Osteocyte (in vitro differentiated cells): ENCODE measurements at regions not wholly inside any gene's neighbourhood (a gene's known extent, or its start where the extent isn't known, plus 50 kb on each side); places are given as distances from the start of the nearest gene placed in this dataset.

Source experiments
- DNase-seq: peaks from one replicate; pipeline ENCODE4 v3.0.0; 2021; ENCODE audit warnings: mixed read lengths; ENCODE audit not compliant: unreplicated experiment; ENCODE audit errors: extremely low spot score
- H3K27ac Mint-ChIP-seq: one replicate; pipeline ENCODE4 v1.8.0; 2021; ENCODE audit warnings: mild to moderate bottlenecking, mixed read lengths; ENCODE audit not compliant: unreplicated experiment
- H3K27me3 Mint-ChIP-seq: one replicate; pipeline ENCODE4 v1.8.0; 2021; ENCODE audit warnings: mixed read lengths; ENCODE audit not compliant: unreplicated experiment
- H3K36me3 Mint-ChIP-seq: one replicate; pipeline ENCODE4 v1.8.0; 2021; ENCODE audit warnings: mixed read lengths; ENCODE audit not compliant: unreplicated experiment
- H3K4me1 Mint-ChIP-seq: one replicate; pipeline ENCODE4 v1.8.0; 2021; ENCODE audit warnings: mixed read lengths; ENCODE audit not compliant: unreplicated experiment
- H3K4me3 Mint-ChIP-seq: one replicate; pipeline ENCODE4 v1.8.0; 2021; ENCODE audit warnings: mild to moderate bottlenecking, moderate library complexity, mixed read lengths; ENCODE audit not compliant: unreplicated experiment
- H3K9me3 Mint-ChIP-seq: one replicate; pipeline ENCODE4 v1.8.0; 2021; ENCODE audit warnings: mixed read lengths; ENCODE audit not compliant: unreplicated experiment
- TF ChIP-seq, protein P1 (sequence below): fragments of 200-600 bp; sonication (generic); IDR thresholded peaks from 2 replicates; pipeline ENCODE4 v1.5.0; 2021; ENCODE audit warnings: antibody characterized with exemption, mild to moderate bottlenecking, moderate library complexity

DNA sequence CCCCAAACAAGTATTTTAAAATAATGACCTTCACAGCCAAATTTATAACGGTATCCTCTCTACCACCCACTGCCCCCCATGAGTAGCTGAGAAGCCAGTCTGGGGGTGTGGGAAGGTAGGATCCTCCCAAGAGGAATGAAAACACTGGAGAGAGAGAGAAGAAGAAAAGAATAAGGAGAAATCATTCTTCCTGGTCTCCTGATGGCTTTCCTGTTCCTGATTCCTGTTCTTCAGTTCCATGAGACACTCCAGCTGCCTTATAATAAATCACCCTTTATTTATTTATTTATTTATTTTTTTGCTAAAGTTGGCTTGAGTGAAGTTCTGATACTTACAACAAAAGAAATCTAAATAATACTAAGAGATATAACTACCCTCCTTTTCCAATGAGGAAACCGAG lies 56.4 kb upstream of the FAM20A start:
- Mint-ChIP-seq H3K27ac (no peak overlapping the region), H3K4me3 (no peak overlapping the region), H3K9me3 (no peaks in the 10 kb centered on the region), H3K36me3 (no peaks in the 10 kb centered on the region), H3K27me3 (peaks cover 8% of the 10 kb centered on the region), H3K4me1 (no peaks in the 10 kb centered on the region)
- DNase-seq, result no peak
- TF ChIP-seq, protein P1, sequence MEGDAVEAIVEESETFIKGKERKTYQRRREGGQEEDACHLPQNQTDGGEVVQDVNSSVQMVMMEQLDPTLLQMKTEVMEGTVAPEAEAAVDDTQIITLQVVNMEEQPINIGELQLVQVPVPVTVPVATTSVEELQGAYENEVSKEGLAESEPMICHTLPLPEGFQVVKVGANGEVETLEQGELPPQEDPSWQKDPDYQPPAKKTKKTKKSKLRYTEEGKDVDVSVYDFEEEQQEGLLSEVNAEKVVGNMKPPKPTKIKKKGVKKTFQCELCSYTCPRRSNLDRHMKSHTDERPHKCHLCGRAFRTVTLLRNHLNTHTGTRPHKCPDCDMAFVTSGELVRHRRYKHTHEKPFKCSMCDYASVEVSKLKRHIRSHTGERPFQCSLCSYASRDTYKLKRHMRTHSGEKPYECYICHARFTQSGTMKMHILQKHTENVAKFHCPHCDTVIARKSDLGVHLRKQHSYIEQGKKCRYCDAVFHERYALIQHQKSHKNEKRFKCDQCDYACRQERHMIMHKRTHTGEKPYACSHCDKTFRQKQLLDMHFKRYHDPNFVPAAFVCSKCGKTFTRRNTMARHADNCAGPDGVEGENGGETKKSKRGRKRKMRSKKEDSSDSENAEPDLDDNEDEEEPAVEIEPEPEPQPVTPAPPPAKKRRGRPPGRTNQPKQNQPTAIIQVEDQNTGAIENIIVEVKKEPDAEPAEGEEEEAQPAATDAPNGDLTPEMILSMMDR, result no peak

DNA sequence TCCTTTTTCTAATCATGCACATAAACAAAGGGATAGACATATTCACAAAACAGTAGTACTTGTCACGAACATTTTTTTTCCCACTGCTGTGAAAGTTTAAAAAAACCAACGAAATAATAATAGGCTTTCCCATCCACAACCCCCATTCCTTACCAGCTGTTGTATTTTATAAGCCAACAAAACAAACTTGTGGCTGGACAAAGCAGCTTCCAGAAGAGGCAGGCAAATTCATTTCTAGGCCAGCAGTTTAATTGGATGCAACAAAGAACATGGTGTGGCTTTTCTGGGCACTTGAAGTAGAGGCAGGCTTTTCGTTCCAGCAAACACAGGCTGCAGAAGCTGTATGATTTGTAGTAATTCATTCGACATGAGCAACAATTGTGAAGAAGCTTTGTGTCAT lies 56.0 kb upstream of the FAM20A start:
- Mint-ChIP-seq H3K4me1 (no peaks in the 10 kb centered on the region), H3K9me3 (no peaks in the 10 kb centered on the region), H3K27ac (no peak overlapping the region), H3K27me3 (peaks cover 8% of the 10 kb centered on the region), H3K4me3 (no peak overlapping the region), H3K36me3 (no peaks in the 10 kb centered on the region)
- TF ChIP-seq, protein P1, result no peak
- DNase-seq, result no peak

DNA sequence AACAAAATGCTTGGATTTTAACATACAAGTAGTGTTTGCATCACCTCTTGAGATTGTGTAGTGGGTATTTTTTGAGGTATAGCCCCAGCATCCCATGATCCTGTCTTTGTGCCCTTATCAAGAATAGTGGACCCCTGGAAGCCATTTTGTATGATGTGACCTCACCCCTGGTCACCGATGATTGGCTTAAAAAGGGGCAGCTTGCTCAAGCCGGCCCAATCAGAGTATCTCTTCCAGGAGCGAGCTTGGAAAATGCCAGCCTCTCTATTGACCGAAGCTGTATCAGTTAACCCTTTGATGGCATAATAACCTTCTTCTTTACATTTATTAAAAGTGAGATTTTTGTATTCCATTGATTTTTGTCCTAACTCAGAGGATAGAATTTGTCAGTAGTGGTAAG lies 55.5 kb upstream of the FAM20A start:
- H3K36me3 Mint-ChIP-seq, result no peaks in the 10 kb centered on the region
- TF ChIP-seq, protein P1, result no peak
- H3K4me3 Mint-ChIP-seq, result no peak overlapping the region

More for the DNA sequence above, 55.5 kb upstream of the FAM20A start:
- Mint-ChIP-seq H3K9me3 (no peaks in the 10 kb centered on the region), H3K4me1 (no peaks in the 10 kb centered on the region), H3K27ac (no peak overlapping the region), H3K27me3 (peaks cover 11% of the 10 kb centered on the region)
- DNase-seq, result no peak
